GM19468 (cell line): ENCODE measurements at regions not wholly inside any gene's neighbourhood (a gene's known extent, or its start where the extent isn't known, plus 50 kb on each side); places are given as distances from the start of the nearest gene placed in this dataset.

Experiments
- ATAC-seq: cut with Tn5 transposase; IDR thresholded peaks from one replicate; pipeline ENCODE4 v1.9.1; 2021; ENCODE audit warnings: mild to moderate bottlenecking, moderate library complexity, moderate number of reproducible peaks; ENCODE audit not compliant: unreplicated experiment; ENCODE audit errors: extremely low read depth

- no peak for ATAC-seq
These were observed 67.3 kb upstream of the KLF12 start for GRCh38 chr13:74201530-74201929.

- ATAC-seq: no peak
These were observed 65.9 kb upstream of the KLF12 start for GRCh38 chr13:74200081-74200480.

- ATAC-seq: no peak
These were observed 63.6 kb upstream of the KLF12 start for GRCh38 chr13:74197677-74198429.

- no peak for ATAC-seq
These were observed 60.6 kb upstream of the KLF12 start for GRCh38 chr13:74194846-74195245.

GRCh38 chr13:74193391-74193790 lies 59.2 kb upstream of the KLF12 start:
- ATAC-seq: no peak

GRCh38 chr13:74191410-74191809 lies 57.2 kb upstream of the KLF12 start:
- ATAC-seq: no peak

GRCh38 chr13:74190999-74191398 lies 56.8 kb upstream of the KLF12 start:
- no peak for ATAC-seq

GRCh38 chr13:74187564-74187963 lies 53.4 kb upstream of the KLF12 start:
- no peak for ATAC-seq

- no peak for ATAC-seq
These were observed 50.1 kb upstream of the KLF12 start for GRCh38 chr13:74184283-74184682.
